GM13977 (cell line): ENCODE measurements at regions not wholly inside any gene's neighbourhood (a gene's known extent, or its start where the extent isn't known, plus 50 kb on each side); places are given as distances from the start of the nearest gene placed in this dataset.

Experiments used
- DNase-seq: peaks from one replicate; pipeline ENCODE4 v3.0.0; 2012; ENCODE audit warnings: low spot score
- in situ Hi-C: fragments of 300-500 bp; cut with MboI; formaldehyde crosslinking; loops from one replicate; pipeline ENCODE4 v1.12.0; 2022; ENCODE audit warnings: low sequenced_read_pairs, low pct_unique_long_range_greater_than_20kb, mixed read lengths, inconsistent platforms; ENCODE audit not compliant: unreplicated experiment
- TF ChIP-seq, protein P1 (sequence below): IDR thresholded peaks from 2 replicates; pipeline ENCODE4 v1.5.1; 2012; ENCODE audit warnings: mild to moderate bottlenecking, control low read depth; ENCODE audit not compliant: insufficient read depth; ENCODE audit errors: extremely low read depth, missing control alignments

DNA sequence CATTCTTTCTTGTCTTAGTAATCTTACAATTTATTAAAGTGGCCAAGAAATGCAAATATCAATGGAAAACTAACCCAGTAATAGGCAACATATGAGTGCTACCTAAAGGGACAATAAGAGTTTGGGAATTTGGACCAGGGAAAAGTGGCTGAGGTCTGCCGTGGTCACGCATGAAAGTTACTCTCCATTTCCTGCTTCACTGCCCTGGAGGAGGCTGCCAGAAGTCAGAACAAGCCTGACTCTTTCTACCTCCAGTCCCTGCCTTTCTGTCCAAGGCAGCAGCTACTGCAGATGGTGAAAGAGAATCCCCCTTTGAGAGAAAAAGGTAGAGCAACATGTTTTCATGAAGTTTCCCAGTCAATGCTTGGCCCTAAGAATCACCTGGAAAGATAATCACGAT is 201.1 kb upstream of the ARGLU1 start:
- in situ Hi-C loops: no loop called here
- TF ChIP-seq, protein P1, sequence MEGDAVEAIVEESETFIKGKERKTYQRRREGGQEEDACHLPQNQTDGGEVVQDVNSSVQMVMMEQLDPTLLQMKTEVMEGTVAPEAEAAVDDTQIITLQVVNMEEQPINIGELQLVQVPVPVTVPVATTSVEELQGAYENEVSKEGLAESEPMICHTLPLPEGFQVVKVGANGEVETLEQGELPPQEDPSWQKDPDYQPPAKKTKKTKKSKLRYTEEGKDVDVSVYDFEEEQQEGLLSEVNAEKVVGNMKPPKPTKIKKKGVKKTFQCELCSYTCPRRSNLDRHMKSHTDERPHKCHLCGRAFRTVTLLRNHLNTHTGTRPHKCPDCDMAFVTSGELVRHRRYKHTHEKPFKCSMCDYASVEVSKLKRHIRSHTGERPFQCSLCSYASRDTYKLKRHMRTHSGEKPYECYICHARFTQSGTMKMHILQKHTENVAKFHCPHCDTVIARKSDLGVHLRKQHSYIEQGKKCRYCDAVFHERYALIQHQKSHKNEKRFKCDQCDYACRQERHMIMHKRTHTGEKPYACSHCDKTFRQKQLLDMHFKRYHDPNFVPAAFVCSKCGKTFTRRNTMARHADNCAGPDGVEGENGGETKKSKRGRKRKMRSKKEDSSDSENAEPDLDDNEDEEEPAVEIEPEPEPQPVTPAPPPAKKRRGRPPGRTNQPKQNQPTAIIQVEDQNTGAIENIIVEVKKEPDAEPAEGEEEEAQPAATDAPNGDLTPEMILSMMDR: no peak
- no peak for DNase-seq

DNA sequence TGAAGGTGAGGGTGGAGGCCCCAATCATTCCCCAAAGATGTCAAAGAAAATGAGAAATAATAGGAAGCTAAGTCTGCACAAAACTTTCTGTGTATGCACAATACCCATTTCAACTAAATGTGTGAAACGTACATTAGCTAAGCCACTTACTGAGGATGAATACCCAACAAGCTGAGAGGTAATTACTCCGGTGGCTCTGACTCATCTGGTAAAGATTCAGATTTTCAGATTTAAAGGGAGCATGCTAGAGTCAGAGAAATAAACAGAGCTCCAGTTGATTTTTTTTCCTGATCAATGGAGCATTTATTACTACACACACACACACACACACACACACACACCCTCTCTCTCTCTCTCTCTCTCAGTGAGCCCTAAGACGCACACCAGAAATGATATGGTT is 194.8 kb upstream of the ARGLU1 start:
- TF ChIP-seq, protein P1: no peak
- in situ Hi-C loops: no loop called here
- no peak for DNase-seq

DNA sequence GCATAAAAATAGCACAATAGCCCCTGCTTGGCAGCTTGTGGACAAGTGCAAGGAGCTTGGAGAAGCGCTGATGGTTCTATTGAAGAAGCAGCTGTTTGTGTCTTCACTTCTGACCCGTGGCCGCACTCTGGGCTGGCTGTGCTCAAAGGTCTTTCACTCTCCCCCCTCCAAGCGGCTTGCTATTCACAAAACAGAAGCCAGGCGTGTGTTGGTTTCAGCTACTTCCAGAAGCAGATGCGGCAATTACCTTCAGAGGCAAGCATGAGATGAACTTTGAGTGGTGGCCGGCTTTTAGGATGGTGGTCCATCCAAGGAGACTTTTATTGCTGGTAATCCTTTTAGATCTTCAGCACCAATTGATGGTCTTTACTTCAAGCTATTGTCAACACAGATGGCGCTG is 188.5 kb upstream of the ARGLU1 start:
- TF ChIP-seq, protein P1: no peak
- no peak for DNase-seq
- in situ Hi-C loops: no loop called here

DNA sequence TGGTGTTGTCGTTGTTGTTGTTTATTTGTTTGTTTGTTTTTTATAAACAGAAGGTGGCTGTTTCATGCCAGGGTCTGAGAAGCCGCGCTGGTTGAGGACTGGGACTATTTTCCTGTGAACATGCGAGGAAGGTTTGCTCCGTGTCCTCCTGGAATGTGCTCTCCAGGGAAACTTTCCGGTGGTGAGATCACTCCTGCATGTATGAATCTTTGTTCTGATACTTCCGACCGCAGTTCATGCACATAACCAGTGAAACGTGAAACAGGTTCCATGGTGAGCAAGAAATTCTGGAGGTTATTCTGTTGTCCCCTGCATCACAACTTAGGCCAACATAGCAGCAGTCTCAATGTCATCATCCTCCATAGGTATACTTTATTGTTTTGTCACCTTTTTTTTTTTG is 187.6 kb upstream of the ARGLU1 start:
- TF ChIP-seq, protein P1: no peak
- DNase-seq: no peak
- in situ Hi-C loops: no loop called here

DNA sequence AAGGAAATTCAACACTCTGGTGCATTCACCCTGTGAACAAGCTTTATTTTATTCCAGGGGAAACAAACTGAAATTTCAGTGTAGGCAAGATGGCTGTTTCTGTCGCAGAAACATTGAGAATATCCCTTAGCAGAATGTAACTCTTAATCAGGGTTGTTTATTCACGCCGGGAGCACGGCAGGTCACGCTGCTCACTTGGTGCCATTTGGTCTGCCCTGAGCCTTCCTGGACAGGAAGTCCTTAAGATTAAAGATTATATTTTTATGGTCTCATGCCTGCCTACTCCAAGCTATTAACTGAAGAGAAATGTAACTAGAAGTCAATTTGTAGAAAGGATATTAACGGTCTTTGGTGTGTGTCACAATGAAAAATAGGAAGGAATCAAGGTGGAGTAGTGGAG is 185.3 kb upstream of the ARGLU1 start:
- in situ Hi-C loops: no loop called here
- TF ChIP-seq, protein P1: no peak
- no peak for DNase-seq

DNA sequence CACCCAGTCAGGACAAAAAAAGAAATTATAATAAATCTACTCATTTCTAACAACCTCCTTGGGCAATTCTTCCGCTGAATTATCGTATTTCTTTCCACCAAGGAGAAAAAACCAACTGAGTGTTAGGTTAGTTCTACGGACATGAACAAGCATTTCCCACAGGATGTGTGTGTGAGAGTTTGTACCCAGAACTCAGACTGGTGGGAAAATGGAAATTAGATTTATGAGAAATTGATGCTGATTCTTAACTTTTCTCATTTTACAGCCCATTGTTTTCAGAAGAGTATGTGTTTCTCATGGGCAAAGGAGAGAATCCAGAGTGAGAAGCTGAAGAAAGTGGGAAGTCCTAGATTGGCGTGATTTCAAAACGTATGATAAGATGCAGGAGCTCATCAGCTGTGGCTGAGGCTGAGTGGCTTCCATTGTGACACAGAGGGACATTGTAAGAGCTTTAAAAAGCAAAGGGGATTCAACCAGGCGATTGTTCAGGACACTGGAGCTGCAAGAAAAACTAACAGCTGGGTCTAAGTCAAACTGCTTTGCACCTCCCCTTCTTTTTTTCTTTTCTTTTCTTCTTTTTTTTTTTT is 184.7 kb upstream of the ARGLU1 start:
- TF ChIP-seq, protein P1: no peak
- in situ Hi-C loops: no loop called here
- DNase-seq: no peak

DNA sequence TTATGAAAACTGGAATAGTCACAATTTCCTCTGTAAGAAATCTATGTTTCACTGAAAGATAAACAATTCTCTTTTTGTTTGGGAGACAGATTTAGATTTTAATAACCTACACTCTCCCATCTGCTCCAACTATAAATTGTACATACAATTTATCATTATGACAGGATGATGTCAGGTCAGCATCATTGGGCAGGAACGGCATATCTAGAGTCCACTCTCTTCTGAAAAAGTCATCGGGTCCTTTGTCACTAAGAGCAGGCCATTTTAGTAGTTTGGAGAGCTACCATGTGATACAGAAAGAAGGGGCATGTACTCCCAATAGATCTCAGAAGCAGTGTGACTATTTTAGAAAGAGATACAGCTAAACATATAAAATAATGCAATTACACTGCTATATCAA is 180.8 kb upstream of the ARGLU1 start:
- in situ Hi-C loops: no loop called here
- TF ChIP-seq, protein P1: no peak
- no peak for DNase-seq
